IMR-90 (cell line): ENCODE measurements at regions not wholly inside any gene's neighbourhood (a gene's known extent, or its start where the extent isn't known, plus 50 kb on each side); places are given as distances from the start of the nearest gene placed in this dataset.
A peak's percentile ranks its signal among the peaks of the same experiment; 100 is the strongest.

Source experiments
- ATAC-seq: fragments of 200-7000 bp; cut with Tn5 transposase; 2 replicates; pipeline ENCODE4 v1.9.1; 2020; ENCODE audit warnings: low read depth, mild to moderate bottlenecking, moderate library complexity
- BruUV-seq: library from RNA; stranded (reverse); fragments of 400-500 nt; replicated peaks from 2 replicates; lab custom pipeline; 2021; lab: Mats Ljungman, UMichigan
- CTCF ChIA-PET: fragments of 300-600 bp; formaldehyde crosslinking; extraction: SDS; loops from one replicate; lab custom pipeline; 2021; ENCODE audit warnings: antibody characterized with exemption; lab: Yijun Ruan, JAX
- POLR2A ChIA-PET: fragments of 300-600 bp; sonication (Branson Sonifier 250); formaldehyde crosslinking; loops from one replicate; lab custom pipeline; 2022; ENCODE audit warnings: antibody characterized with exemption; ENCODE audit not compliant: unreplicated experiment; lab: Charles Lee
- DNase-seq: peaks from one replicate; pipeline ENCODE4 v3.0.0; 2013
- H2AFZ ChIP-seq: replicated peaks from 2 replicates; pipeline ENCODE3; 2013; ENCODE audit warnings: low read length, mild to moderate bottlenecking; ENCODE audit not compliant: poor library complexity
- H2AK5ac ChIP-seq: 2 replicates; pipeline ENCODE4 v1.6.1; 2013; ENCODE audit warnings: low read depth, low read length, inconsistent platforms
- H2AK9ac ChIP-seq: replicated peaks from 2 replicates; pipeline ENCODE3; 2013; ENCODE audit warnings: mild to moderate bottlenecking, low read depth, low read length, moderate library complexity; ENCODE audit not compliant: poor library complexity
- H2BK120ac ChIP-seq: 2 replicates; pipeline ENCODE4 v1.6.1; 2013; ENCODE audit warnings: low read depth, low read length, inconsistent platforms
- H2BK15ac ChIP-seq: 3 replicates; pipeline ENCODE4 v1.6.1; 2013; ENCODE audit warnings: low read depth, low read length, inconsistent platforms
- H2BK20ac ChIP-seq: 2 replicates; pipeline ENCODE4 v1.6.1; 2013; ENCODE audit warnings: low read depth, mild to moderate bottlenecking, inconsistent platforms, low read length, moderate library complexity
- H2BK5ac ChIP-seq: 2 replicates; pipeline ENCODE4 v1.6.1; 2013; ENCODE audit warnings: mild to moderate bottlenecking, low read depth, low read length, inconsistent platforms; ENCODE audit not compliant: poor library complexity, severe bottlenecking
- H3K14ac ChIP-seq: replicated peaks from 2 replicates; pipeline ENCODE4 v1.6.1; 2013; ENCODE audit warnings: low read depth, low read length, inconsistent platforms
- H3K18ac ChIP-seq: 2 replicates; pipeline ENCODE4 v1.6.1; 2013; ENCODE audit warnings: low read depth, low read length, control low read depth
- H3K23ac ChIP-seq: 2 replicates; pipeline ENCODE4 v1.6.1; 2013; ENCODE audit warnings: low read depth, low read length, inconsistent platforms
- H3K27ac ChIP-seq: 2 replicates; pipeline ENCODE4 v1.5.1; 2013; ENCODE audit warnings: mild to moderate bottlenecking, control low read depth, low read length; ENCODE audit not compliant: insufficient read depth
- H3K27me3 ChIP-seq: 2 replicates; pipeline ENCODE4 v1.6.1; 2013; ENCODE audit warnings: low read length; ENCODE audit not compliant: control insufficient read depth, insufficient read depth
- H3K36me3 ChIP-seq: 2 replicates; pipeline ENCODE4 v1.6.1; 2013; ENCODE audit warnings: low read length, mixed read lengths; ENCODE audit not compliant: control insufficient read depth, insufficient read depth
- H3K4ac ChIP-seq: 2 replicates; pipeline ENCODE4 v1.6.1; 2013; ENCODE audit warnings: low read depth, low read length, inconsistent platforms
- H3K4me1 ChIP-seq: 2 replicates; pipeline ENCODE4 v1.6.1; 2013; ENCODE audit warnings: low read length, mixed read lengths; ENCODE audit not compliant: control insufficient read depth, insufficient read depth
- H3K4me2 ChIP-seq: 2 replicates; pipeline ENCODE4 v1.6.1; 2013; ENCODE audit warnings: low read depth, mild to moderate bottlenecking, control low read depth, low read length, moderate library complexity
- H3K4me3 ChIP-seq: 2 replicates; pipeline ENCODE4 v1.5.1; 2013; ENCODE audit warnings: low read depth, mild to moderate bottlenecking, control low read depth, low read length, moderate library complexity; ENCODE audit not compliant: insufficient read depth
- H3K56ac ChIP-seq: 2 replicates; pipeline ENCODE4 v1.6.1; 2013; ENCODE audit warnings: low read length, inconsistent platforms; ENCODE audit not compliant: insufficient read depth; ENCODE audit errors: extremely low read depth
- H3K79me1 ChIP-seq, 2 experiments: 2 replicates each; pipeline ENCODE4 v1.6.1; 2013; ENCODE audit warnings: low read length in 2 of 2, inconsistent platforms in 1 of 2, low read depth in 1 of 2
- H3K9ac ChIP-seq: 2 replicates; pipeline ENCODE4 v1.6.1; 2013; ENCODE audit warnings: low read depth, low read length, control low read depth
- H3K9me1 ChIP-seq: 2 replicates; pipeline ENCODE4 v1.6.1; 2013; ENCODE audit warnings: low read length, inconsistent platforms; ENCODE audit not compliant: insufficient read depth
- H3K9me3 ChIP-seq: 2 replicates; pipeline ENCODE4 v1.6.1; 2013; ENCODE audit warnings: low read length; ENCODE audit not compliant: control insufficient read depth, insufficient read depth
- H4K20me1 ChIP-seq: 2 replicates; pipeline ENCODE4 v1.6.1; 2013; ENCODE audit warnings: low read length, inconsistent platforms; ENCODE audit not compliant: insufficient read depth
- H4K5ac ChIP-seq: 2 replicates; pipeline ENCODE4 v1.6.1; 2013; ENCODE audit warnings: mild to moderate bottlenecking, low read depth, low read length, control low read depth
- H4K8ac ChIP-seq, 2 experiments: 2 replicates each; pipeline ENCODE4 v1.6.1; 2013; ENCODE audit warnings: low read depth in 2 of 2, low read length in 2 of 2, control low read depth in 1 of 2, inconsistent platforms in 1 of 2
- H4K91ac ChIP-seq: 2 replicates; pipeline ENCODE4 v1.6.1; 2013; ENCODE audit warnings: low read depth, low read length, inconsistent platforms; ENCODE audit not compliant: insufficient read depth
- CEBPB ChIP-seq: IDR thresholded peaks from 2 replicates; pipeline ENCODE4 v1.6.1; 2012; ENCODE audit warnings: low read depth, low read length, improper control_type of control experiment
- CHD1 ChIP-seq: IDR thresholded peaks from 2 replicates; pipeline ENCODE4 v1.6.1; 2012; ENCODE audit warnings: low read depth, low read length, improper control_type of control experiment
- FOS ChIP-seq: fragments of 150-350 bp; IDR thresholded peaks from 2 replicates; pipeline ENCODE4 v1.6.1; 2016; ENCODE audit warnings: low read depth, low read length
- MXI1 ChIP-seq: IDR thresholded peaks from 2 replicates; pipeline ENCODE4 v1.6.1; 2012; ENCODE audit warnings: low read depth, mild to moderate bottlenecking, low read length, moderate library complexity, borderline replicate concordance
- NFE2L2 ChIP-seq: fragments of 150-350 bp; IDR thresholded peaks from 2 replicates; pipeline ENCODE4 v1.6.1; 2016; ENCODE audit warnings: low read depth, mild to moderate bottlenecking, low read length
- RAD21 ChIP-seq: IDR thresholded peaks from 2 replicates; pipeline ENCODE4 v1.6.1; 2012; ENCODE audit warnings: low read length, improper control_type of control experiment
- RFX5 ChIP-seq: IDR thresholded peaks from 2 replicates; pipeline ENCODE4 v1.8.0; 2012; ENCODE audit warnings: low read depth, mild to moderate bottlenecking, low read length, moderate library complexity
- SMC3 ChIP-seq: fragments of 150-350 bp; IDR thresholded peaks from 2 replicates; pipeline ENCODE4 v1.6.1; 2016; ENCODE audit warnings: low read depth, mild to moderate bottlenecking, antibody characterized with exemption, low read length, moderate library complexity
- WGBS, 2 experiments: methylation state at CpG; one replicate each; pipeline versions ENCODE4 v1.1.5 to v1.1.7; 2013; ENCODE audit warnings: missing lambda C conversion rate in 2 of 2; ENCODE audit not compliant: insufficient read length in 1 of 2; ENCODE audit errors: extremely low coverage in 2 of 2; 5-methylcytosine and 5-hydroxymethylcytosine counted together
- dilution Hi-C: fragments of 300-500 bp; cut with HindIII; formaldehyde crosslinking; loops from one replicate; pipeline ENCODE4 v1.14.3; 2018; ENCODE audit warnings: low sequenced_read_pairs; ENCODE audit not compliant: unreplicated experiment
- in situ Hi-C: fragments of 300-500 bp; cut with MboI; formaldehyde crosslinking; loops from 3 replicates; pipeline ENCODE4 v1.14.3; 2019; ENCODE audit warnings: low sequenced_read_pairs, inconsistent platforms, mixed read lengths
- intact Hi-C: fragments of 100-400 bp; cut with micrococcal nuclease; formaldehyde crosslinking; loops from 2 replicates; pipeline ENCODE4 v1.10.0; 2022
- TF ChIP-seq, protein P1 (sequence below): fragments of 150-350 bp; IDR thresholded peaks from 2 replicates; pipeline ENCODE4 v1.6.1; 2017; ENCODE audit warnings: mild to moderate bottlenecking, antibody characterized with exemption, low read length, low read depth
- TF ChIP-seq, protein P2 (sequence below): conservative IDR thresholded peaks from 2 replicates; pipeline ENCODE4 v1.5.1; 2012; ENCODE audit warnings: mild to moderate bottlenecking, low read depth, low read length, improper control_type of control experiment
- TF ChIP-seq, protein P3 (sequence below): fragments of 150-350 bp; IDR thresholded peaks from 2 replicates; pipeline ENCODE4 v1.6.1; 2016; ENCODE audit warnings: low read depth, mild to moderate bottlenecking, low read length, moderate library complexity, borderline replicate concordance

GRCh38 chr3:170806676-170807075, 63.3 kb downstream of the RPL22L1 start:
- in situ Hi-C loops, result loop anchor here (10.0 kb wide), 2 partner anchors 92 to 192 kb away; no protein-coding TSS in a partner anchor
- peak overlapping the region; percentile 67; the same call in 1 of the 2 replicates for H3K18ac ChIP-seq

More at GRCh38 chr3:170806676-170807075, 63.3 kb downstream of the RPL22L1 start:
- no peak for TF ChIP-seq RAD21
- TF ChIP-seq CEBPB, result no peak
- no peak for TF ChIP-seq RFX5
- no peak for TF ChIP-seq NFE2L2
- no peak for TF ChIP-seq CHD1
- TF ChIP-seq SMC3, result no peak
- TF ChIP-seq, protein P1, sequence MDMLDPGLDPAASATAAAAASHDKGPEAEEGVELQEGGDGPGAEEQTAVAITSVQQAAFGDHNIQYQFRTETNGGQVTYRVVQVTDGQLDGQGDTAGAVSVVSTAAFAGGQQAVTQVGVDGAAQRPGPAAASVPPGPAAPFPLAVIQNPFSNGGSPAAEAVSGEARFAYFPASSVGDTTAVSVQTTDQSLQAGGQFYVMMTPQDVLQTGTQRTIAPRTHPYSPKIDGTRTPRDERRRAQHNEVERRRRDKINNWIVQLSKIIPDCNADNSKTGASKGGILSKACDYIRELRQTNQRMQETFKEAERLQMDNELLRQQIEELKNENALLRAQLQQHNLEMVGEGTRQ, result no peak
- TF ChIP-seq, protein P2, sequence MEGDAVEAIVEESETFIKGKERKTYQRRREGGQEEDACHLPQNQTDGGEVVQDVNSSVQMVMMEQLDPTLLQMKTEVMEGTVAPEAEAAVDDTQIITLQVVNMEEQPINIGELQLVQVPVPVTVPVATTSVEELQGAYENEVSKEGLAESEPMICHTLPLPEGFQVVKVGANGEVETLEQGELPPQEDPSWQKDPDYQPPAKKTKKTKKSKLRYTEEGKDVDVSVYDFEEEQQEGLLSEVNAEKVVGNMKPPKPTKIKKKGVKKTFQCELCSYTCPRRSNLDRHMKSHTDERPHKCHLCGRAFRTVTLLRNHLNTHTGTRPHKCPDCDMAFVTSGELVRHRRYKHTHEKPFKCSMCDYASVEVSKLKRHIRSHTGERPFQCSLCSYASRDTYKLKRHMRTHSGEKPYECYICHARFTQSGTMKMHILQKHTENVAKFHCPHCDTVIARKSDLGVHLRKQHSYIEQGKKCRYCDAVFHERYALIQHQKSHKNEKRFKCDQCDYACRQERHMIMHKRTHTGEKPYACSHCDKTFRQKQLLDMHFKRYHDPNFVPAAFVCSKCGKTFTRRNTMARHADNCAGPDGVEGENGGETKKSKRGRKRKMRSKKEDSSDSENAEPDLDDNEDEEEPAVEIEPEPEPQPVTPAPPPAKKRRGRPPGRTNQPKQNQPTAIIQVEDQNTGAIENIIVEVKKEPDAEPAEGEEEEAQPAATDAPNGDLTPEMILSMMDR, result no peak
- TF ChIP-seq, protein P3, sequence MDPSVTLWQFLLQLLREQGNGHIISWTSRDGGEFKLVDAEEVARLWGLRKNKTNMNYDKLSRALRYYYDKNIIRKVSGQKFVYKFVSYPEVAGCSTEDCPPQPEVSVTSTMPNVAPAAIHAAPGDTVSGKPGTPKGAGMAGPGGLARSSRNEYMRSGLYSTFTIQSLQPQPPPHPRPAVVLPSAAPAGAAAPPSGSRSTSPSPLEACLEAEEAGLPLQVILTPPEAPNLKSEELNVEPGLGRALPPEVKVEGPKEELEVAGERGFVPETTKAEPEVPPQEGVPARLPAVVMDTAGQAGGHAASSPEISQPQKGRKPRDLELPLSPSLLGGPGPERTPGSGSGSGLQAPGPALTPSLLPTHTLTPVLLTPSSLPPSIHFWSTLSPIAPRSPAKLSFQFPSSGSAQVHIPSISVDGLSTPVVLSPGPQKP, result no peak
- no peak for TF ChIP-seq MXI1
- no peak for TF ChIP-seq FOS
- no peaks in the 10 kb centered on the region for H3K27me3 ChIP-seq
- H4K91ac ChIP-seq, result peak overlapping the region; percentile 79; the same call in 1 of the 2 replicates
- dilution Hi-C loops, result no loop called here
- DNase-seq (no peak), ATAC-seq (no peak)
- H3K4ac ChIP-seq, result peak overlapping the region; percentile 94
- peak overlapping the region; percentile 47 for H2BK5ac ChIP-seq
- H3K9me3 ChIP-seq, result no peaks in the 10 kb centered on the region
- peaks cover 0 to 3% of the 10 kb centered on the region in 2 experiments; a peak in 1 of 4 replicates for H3K79me1 ChIP-seq
- H4K8ac ChIP-seq, result peak overlapping the region in 1 of 2 experiments; percentile 75; a peak in 2 of 4 replicates
- peaks cover 18% of the 10 kb centered on the region for H3K4me1 ChIP-seq
- peak overlapping the region; percentile 94 for H2BK20ac ChIP-seq
- peak overlapping the region; percentile 79 for H4K5ac ChIP-seq
- H2BK15ac ChIP-seq, result peak overlapping the region; percentile 69; the same call in 2 of the 3 replicates
- 0 out of 2 replicates have a peak overlapping the region, but pooled peaks have one; percentile 73 for H3K23ac ChIP-seq
- H3K36me3 ChIP-seq, result no peaks in the 10 kb centered on the region
- 80% methylated on average over 1 of the region's 2 CpGs; no CpG with 5 or more reads in 1 of the 2 experiments for WGBS, 2 experiments
- intact Hi-C loops, result no loop called here
- H3K4me3 ChIP-seq, result no peak overlapping the region
- H3K9ac ChIP-seq, result no peak overlapping the region
- no peak overlapping the region for H3K4me2 ChIP-seq
- no peaks in the 10 kb centered on the region for H4K20me1 ChIP-seq
- peak overlapping the region; percentile 8; the same call in 1 of the 2 replicates for H3K56ac ChIP-seq
- no TSS peak for BruUV-seq
- peak overlapping the region; percentile 96 for H2BK120ac ChIP-seq
- H3K14ac ChIP-seq, result peak overlapping the region; percentile 93
- CTCF ChIA-PET, result interaction anchor here (0.9 kb wide), 1 partner anchor 392 kb away, joined by 3 read pairs; no protein-coding TSS in a partner anchor
- H3K9me1 ChIP-seq, result peaks cover 14% of the 10 kb centered on the region
- no peak overlapping the region for H2AK9ac ChIP-seq
- no peak overlapping the region for H2AFZ ChIP-seq
- no peak overlapping the region for H3K27ac ChIP-seq
- POLR2A ChIA-PET, result interaction anchor here (0.6 kb wide), 1 partner anchor 55 kb away, joined by 3 read pairs; no protein-coding TSS in a partner anchor
- peak overlapping the region; percentile 49 for H2AK5ac ChIP-seq
